MM.1S (cell line): ENCODE measurements at regions not wholly inside any gene's neighbourhood (a gene's known extent, or its start where the extent isn't known, plus 50 kb on each side); places are given as distances from the start of the nearest gene placed in this dataset.

Experiments
- DNase-seq: peaks from one replicate; pipeline ENCODE4 v3.0.0-alpha.2; 2015
- H2AFZ ChIP-seq: fragments of 300-600 bp; sonication (generic); 2 replicates; pipeline ENCODE4 v1.6.0; 2016; ENCODE audit warnings: antibody characterized with exemption, low read length
- H3F3A ChIP-seq: fragments of 300-600 bp; sonication (generic); 2 replicates; pipeline ENCODE4 v1.6.1; 2016; ENCODE audit warnings: mild to moderate bottlenecking, antibody characterized with exemption, low read length, moderate library complexity, mixed read lengths; ENCODE audit not compliant: insufficient read depth
- H3K27ac ChIP-seq: fragments of 300-600 bp; sonication (generic); 2 replicates; pipeline ENCODE4 v1.5.1; 2016; ENCODE audit warnings: mild to moderate bottlenecking, low read length
- H3K27me3 ChIP-seq: fragments of 300-600 bp; sonication (generic); replicated peaks from 2 replicates; pipeline ENCODE4 v1.6.0; 2016; ENCODE audit warnings: low read length; ENCODE audit not compliant: insufficient read depth
- H3K36me3 ChIP-seq: fragments of 300-600 bp; sonication (generic); replicated peaks from 2 replicates; pipeline ENCODE4 v1.6.1; 2016; ENCODE audit warnings: mild to moderate bottlenecking, low read length, mixed read lengths; ENCODE audit not compliant: insufficient read depth
- H3K4me1 ChIP-seq: fragments of 300-600 bp; sonication (generic); 2 replicates; pipeline ENCODE4 v1.6.1; 2016; ENCODE audit warnings: low read length, mixed read lengths
- H3K4me2 ChIP-seq: fragments of 300-600 bp; sonication (generic); 2 replicates; pipeline ENCODE4 v1.6.0; 2016; ENCODE audit warnings: low read depth, low read length
- H3K4me3 ChIP-seq: fragments of 300-600 bp; sonication (generic); 2 replicates; pipeline ENCODE4 v1.5.1; 2016; ENCODE audit warnings: low read length, mixed read lengths
- H3K79me2 ChIP-seq: fragments of 300-600 bp; sonication (generic); 2 replicates; pipeline ENCODE4 v1.6.1; 2016; ENCODE audit warnings: mixed run types, low read length, mixed read lengths
- H3K9ac ChIP-seq: fragments of 300-600 bp; sonication (generic); 2 replicates; pipeline ENCODE4 v1.6.1; 2016; ENCODE audit warnings: low read length, mixed read lengths
- H3K9me2 ChIP-seq: fragments of 300-600 bp; sonication (generic); replicated peaks from 2 replicates; pipeline ENCODE4 v1.6.1; 2016; ENCODE audit warnings: mild to moderate bottlenecking, low read length, mixed read lengths; ENCODE audit not compliant: insufficient read depth
- H3K9me3 ChIP-seq: fragments of 300-600 bp; sonication (generic); replicated peaks from 2 replicates; pipeline ENCODE4 v1.6.1; 2016; ENCODE audit warnings: mild to moderate bottlenecking, low read length, mixed read lengths; ENCODE audit not compliant: insufficient read depth
- H4K20me1 ChIP-seq: fragments of 300-600 bp; sonication (generic); 2 replicates; pipeline ENCODE4 v1.6.1; 2016; ENCODE audit warnings: mild to moderate bottlenecking, low read length, moderate library complexity, mixed read lengths; ENCODE audit not compliant: insufficient read depth
- CTCF ChIP-seq: fragments of 300-600 bp; sonication (generic); IDR thresholded peaks from 2 replicates; pipeline ENCODE4 v1.5.1; 2016; ENCODE audit warnings: antibody characterized with exemption, low read length, mixed read lengths
- EZH2 ChIP-seq: fragments of 300-600 bp; sonication (generic); optimal IDR thresholded peaks from 2 replicates; pipeline ENCODE3; 2017; ENCODE audit warnings: low read depth, mild to moderate bottlenecking, antibody characterized with exemption, low read length, mixed read lengths
- EZH2phosphoT487 ChIP-seq: fragments of 300-600 bp; sonication (generic); IDR thresholded peaks from 2 replicates; pipeline ENCODE4 v1.6.1; 2018; ENCODE audit warnings: antibody characterized with exemption, low read length

GRCh38 chr2:156704132-156704531, 268.0 kb downstream of the GPD2 start:
- H3K4me2 ChIP-seq: no peak overlapping the region
- no peak overlapping the region for H3K4me3 ChIP-seq
- no peak for DNase-seq
- no peaks in the 10 kb centered on the region for H4K20me1 ChIP-seq
- no peaks in the 10 kb centered on the region for H3K4me1 ChIP-seq
- no peaks in the 10 kb centered on the region for H3K9me3 ChIP-seq
- no peak overlapping the region for H3K9ac ChIP-seq
- no peaks in the 10 kb centered on the region for H3K79me2 ChIP-seq
- no peaks in the 10 kb centered on the region for H3K36me3 ChIP-seq
- H3F3A ChIP-seq: no peaks in the 10 kb centered on the region
- no peaks in the 10 kb centered on the region for H3K9me2 ChIP-seq
- no peaks in the 10 kb centered on the region for H3K27me3 ChIP-seq
- no peak overlapping the region for H2AFZ ChIP-seq
- no peak for TF ChIP-seq EZH2
- no peak for TF ChIP-seq CTCF
- no peak for TF ChIP-seq EZH2phosphoT487
- no peak overlapping the region for H3K27ac ChIP-seq

- no peaks in the 10 kb centered on the region for H3K4me1 ChIP-seq
- TF ChIP-seq EZH2 (no peak), CTCF (no peak), EZH2phosphoT487 (no peak)
- no peaks in the 10 kb centered on the region for H3K36me3 ChIP-seq
- H3F3A ChIP-seq: no peaks in the 10 kb centered on the region
- H3K79me2 ChIP-seq: no peaks in the 10 kb centered on the region
- no peaks in the 10 kb centered on the region for H3K27me3 ChIP-seq
- no peaks in the 10 kb centered on the region for H4K20me1 ChIP-seq
- H3K9me2 ChIP-seq: no peaks in the 10 kb centered on the region
- H3K9ac ChIP-seq: no peak overlapping the region
- no peak overlapping the region for H3K4me2 ChIP-seq
- no peak overlapping the region for H3K4me3 ChIP-seq
- no peak overlapping the region for H2AFZ ChIP-seq
- no peak for DNase-seq
- no peaks in the 10 kb centered on the region for H3K9me3 ChIP-seq
- H3K27ac ChIP-seq: no peak overlapping the region
Measured at GRCh38 chr2:156704617-156705016, 268.4 kb downstream of the GPD2 start.

GRCh38 chr2:156706576-156706975, 270.4 kb downstream of the GPD2 start:
- no peaks in the 10 kb centered on the region for H3F3A ChIP-seq
- DNase-seq: no peak
- H3K27ac ChIP-seq: no peak overlapping the region
- TF ChIP-seq EZH2 (no peak), EZH2phosphoT487 (no peak), CTCF (no peak)
- no peaks in the 10 kb centered on the region for H3K9me2 ChIP-seq
- no peak overlapping the region for H3K4me2 ChIP-seq
- no peaks in the 10 kb centered on the region for H3K79me2 ChIP-seq
- no peaks in the 10 kb centered on the region for H3K9me3 ChIP-seq
- H3K9ac ChIP-seq: no peak overlapping the region
- no peaks in the 10 kb centered on the region for H3K36me3 ChIP-seq
- no peaks in the 10 kb centered on the region for H3K4me1 ChIP-seq
- no peaks in the 10 kb centered on the region for H3K27me3 ChIP-seq
- H4K20me1 ChIP-seq: no peaks in the 10 kb centered on the region
- no peak overlapping the region for H3K4me3 ChIP-seq
- no peak overlapping the region for H2AFZ ChIP-seq

GRCh38 chr2:156708051-156708450, 271.9 kb downstream of the GPD2 start:
- H3K4me1 ChIP-seq: no peaks in the 10 kb centered on the region
- H3F3A ChIP-seq: no peaks in the 10 kb centered on the region
- no peaks in the 10 kb centered on the region for H3K27me3 ChIP-seq
- no peak overlapping the region for H3K27ac ChIP-seq
- H3K9me2 ChIP-seq: no peaks in the 10 kb centered on the region
- no peaks in the 10 kb centered on the region for H3K36me3 ChIP-seq
- H2AFZ ChIP-seq: no peak overlapping the region
- no peak overlapping the region for H3K9ac ChIP-seq
- no peaks in the 10 kb centered on the region for H4K20me1 ChIP-seq
- H3K4me2 ChIP-seq: no peak overlapping the region
- DNase-seq: no peak
- no peaks in the 10 kb centered on the region for H3K79me2 ChIP-seq
- no peaks in the 10 kb centered on the region for H3K9me3 ChIP-seq
- H3K4me3 ChIP-seq: no peak overlapping the region
- TF ChIP-seq EZH2phosphoT487 (no peak), EZH2 (no peak), CTCF (no peak)
